DND-41 (cell line): ENCODE measurements at regions not wholly inside any gene's neighbourhood (a gene's known extent, or its start where the extent isn't known, plus 50 kb on each side); places are given as distances from the start of the nearest gene placed in this dataset.

Experiments
- ATAC-seq: fragments of 200-7000 bp; cut with Tn5 transposase; 3 replicates; pipeline ENCODE4 v1.9.1; 2021; ENCODE audit warnings: low read depth; ENCODE audit not compliant: insufficient read depth
- DNase-seq: peaks from one replicate; pipeline ENCODE4 v3.0.0-alpha.2; 2020
- H2AFZ ChIP-seq: 2 replicates; pipeline ENCODE4 v1.6.0; 2012; ENCODE audit warnings: low read depth, low read length
- H3K27ac ChIP-seq: 2 replicates; pipeline ENCODE4 v1.5.1; 2012; ENCODE audit warnings: low read length, inconsistent platforms
- H3K27me3 ChIP-seq: fragments of 200-600 bp; sonication (generic); 2 replicates; pipeline ENCODE4 v1.6.0; 2012; ENCODE audit warnings: low read length, mild to moderate bottlenecking, inconsistent platforms; ENCODE audit not compliant: insufficient read depth, poor library complexity
- H3K36me3 ChIP-seq: 2 replicates; pipeline ENCODE4 v1.5.1; 2012; ENCODE audit warnings: low read length, inconsistent platforms; ENCODE audit not compliant: insufficient read depth
- H3K4me1 ChIP-seq: 2 replicates; pipeline ENCODE4 v1.5.1; 2012; ENCODE audit warnings: mild to moderate bottlenecking, low read length; ENCODE audit not compliant: insufficient read depth
- H3K4me2 ChIP-seq: 2 replicates; pipeline ENCODE4 v1.6.0; 2012; ENCODE audit warnings: mild to moderate bottlenecking, moderate library complexity, low read length, inconsistent platforms; ENCODE audit not compliant: insufficient read depth
- H3K4me3 ChIP-seq, 2 experiments: fragments of 200-600 bp in 1 of 2; shearing (Covaris generic) in 1 of 2; 2 replicates each; pipeline ENCODE4 v1.5.1; 2012 to 2016; ENCODE audit warnings: inconsistent platforms in 2 of 2, low read length in 2 of 2, mild to moderate bottlenecking in 2 of 2, low read depth in 1 of 2, moderate library complexity in 1 of 2
- H3K79me2 ChIP-seq: 2 replicates; pipeline ENCODE4 v1.6.0; 2012; ENCODE audit warnings: low read length, inconsistent platforms; ENCODE audit not compliant: insufficient read depth
- H3K9ac ChIP-seq: 2 replicates; pipeline ENCODE4 v1.6.0; 2012; ENCODE audit warnings: low read depth, mild to moderate bottlenecking, inconsistent platforms, low read length, moderate library complexity
- H3K9me3 ChIP-seq: 2 replicates; pipeline ENCODE4 v1.5.1; 2012; ENCODE audit warnings: low read length, moderate library complexity, mild to moderate bottlenecking, inconsistent platforms; ENCODE audit not compliant: insufficient read depth, severe bottlenecking
- H4K20me1 ChIP-seq: 2 replicates; pipeline ENCODE4 v1.6.0; 2012; ENCODE audit warnings: low read length; ENCODE audit not compliant: insufficient read depth
- CTCF ChIP-seq: IDR thresholded peaks from 2 replicates; pipeline ENCODE4 v1.5.1; 2012; ENCODE audit warnings: borderline replicate concordance, low read length, moderate library complexity, mild to moderate bottlenecking; ENCODE audit not compliant: poor library complexity, severe bottlenecking; ENCODE audit errors: extremely low read depth
- EZH2 ChIP-seq: IDR thresholded peaks from 3 replicates; pipeline ENCODE4 v1.6.1; 2012; ENCODE audit warnings: borderline replicate concordance, low read depth, mild to moderate bottlenecking, moderate library complexity, low read length, inconsistent platforms; ENCODE audit not compliant: severe bottlenecking

GRCh38 chr12:114924946-114925475 lies 241.0 kb upstream of the TBX3 start:
- Histone ChIP-seq H3K4me2 (no peak overlapping the region), H3K4me1 (no peaks in the 10 kb centered on the region), H4K20me1 (no peaks in the 10 kb centered on the region), H3K9me3 (no peaks in the 10 kb centered on the region), H3K27ac (no peak overlapping the region), H3K27me3 (no peaks in the 10 kb centered on the region), H2AFZ (no peak overlapping the region), H3K4me3 (no peak overlapping the region), H3K36me3 (no peaks in the 10 kb centered on the region), H3K9ac (no peak overlapping the region), H3K79me2 (no peaks in the 10 kb centered on the region)
- no peak for DNase-seq
- no peak for ATAC-seq
- no peak for TF ChIP-seq EZH2
- TF ChIP-seq CTCF = no peak

GRCh38 chr12:114921781-114922180 lies 237.8 kb upstream of the TBX3 start:
- no peaks in the 10 kb centered on the region for H3K4me1 ChIP-seq
- no peak overlapping the region for H3K9ac ChIP-seq
- no peak overlapping the region for H3K4me3 ChIP-seq
- H3K4me2 ChIP-seq = no peak overlapping the region
- H4K20me1 ChIP-seq = no peaks in the 10 kb centered on the region
- H3K27ac ChIP-seq = no peak overlapping the region
- DNase-seq = no peak
- no peak overlapping the region for H2AFZ ChIP-seq
- H3K36me3 ChIP-seq = no peaks in the 10 kb centered on the region
- no peaks in the 10 kb centered on the region for H3K9me3 ChIP-seq
- ATAC-seq = no peak
- no peaks in the 10 kb centered on the region for H3K79me2 ChIP-seq
- no peak for TF ChIP-seq CTCF
- TF ChIP-seq EZH2 = no peak
- no peaks in the 10 kb centered on the region for H3K27me3 ChIP-seq

GRCh38 chr12:114920771-114921554 lies 237.0 kb upstream of the TBX3 start:
- TF ChIP-seq CTCF (no peak), EZH2 (no peak)
- ATAC-seq (no peak), DNase-seq (no peak)
- no peak overlapping the region for H3K27ac ChIP-seq
- H3K4me2 ChIP-seq = no peak overlapping the region
- H4K20me1 ChIP-seq = no peaks in the 10 kb centered on the region
- no peak overlapping the region for H3K4me3 ChIP-seq
- H3K36me3 ChIP-seq = no peaks in the 10 kb centered on the region
- H3K79me2 ChIP-seq = no peaks in the 10 kb centered on the region
- no peaks in the 10 kb centered on the region for H3K4me1 ChIP-seq
- no peaks in the 10 kb centered on the region for H3K27me3 ChIP-seq
- H2AFZ ChIP-seq = no peak overlapping the region
- no peak overlapping the region for H3K9ac ChIP-seq
- no peaks in the 10 kb centered on the region for H3K9me3 ChIP-seq
